IMR-90 (cell line): ENCODE measurements at regions not wholly inside any gene's neighbourhood (a gene's known extent, or its start where the extent isn't known, plus 50 kb on each side); places are given as distances from the start of the nearest gene placed in this dataset.

Source experiments
- ATAC-seq: fragments of 200-7000 bp; cut with Tn5 transposase; 2 replicates; pipeline ENCODE4 v1.9.1; 2020; ENCODE audit warnings: low read depth, mild to moderate bottlenecking, moderate library complexity
- BruUV-seq: library from RNA; stranded (reverse); fragments of 400-500 nt; replicated peaks from 2 replicates; lab custom pipeline; 2021; lab: Mats Ljungman, UMichigan
- CTCF ChIA-PET: fragments of 300-600 bp; formaldehyde crosslinking; extraction: SDS; loops from one replicate; lab custom pipeline; 2021; ENCODE audit warnings: antibody characterized with exemption; lab: Yijun Ruan, JAX
- POLR2A ChIA-PET: fragments of 300-600 bp; sonication (Branson Sonifier 250); formaldehyde crosslinking; loops from one replicate; lab custom pipeline; 2022; ENCODE audit warnings: antibody characterized with exemption; ENCODE audit not compliant: unreplicated experiment; lab: Charles Lee
- DNase-seq: peaks from one replicate; pipeline ENCODE4 v3.0.0; 2013
- H2AFZ ChIP-seq: replicated peaks from 2 replicates; pipeline ENCODE3; 2013; ENCODE audit warnings: low read length, mild to moderate bottlenecking; ENCODE audit not compliant: poor library complexity
- H2AK5ac ChIP-seq: 2 replicates; pipeline ENCODE4 v1.6.1; 2013; ENCODE audit warnings: low read depth, low read length, inconsistent platforms
- H2AK9ac ChIP-seq: replicated peaks from 2 replicates; pipeline ENCODE3; 2013; ENCODE audit warnings: mild to moderate bottlenecking, low read depth, low read length, moderate library complexity; ENCODE audit not compliant: poor library complexity
- H2BK120ac ChIP-seq: 2 replicates; pipeline ENCODE4 v1.6.1; 2013; ENCODE audit warnings: low read depth, low read length, inconsistent platforms
- H2BK15ac ChIP-seq: 3 replicates; pipeline ENCODE4 v1.6.1; 2013; ENCODE audit warnings: low read depth, low read length, inconsistent platforms
- H2BK20ac ChIP-seq: 2 replicates; pipeline ENCODE4 v1.6.1; 2013; ENCODE audit warnings: low read depth, mild to moderate bottlenecking, inconsistent platforms, low read length, moderate library complexity
- H2BK5ac ChIP-seq: 2 replicates; pipeline ENCODE4 v1.6.1; 2013; ENCODE audit warnings: mild to moderate bottlenecking, low read depth, low read length, inconsistent platforms; ENCODE audit not compliant: poor library complexity, severe bottlenecking
- H3K14ac ChIP-seq: replicated peaks from 2 replicates; pipeline ENCODE4 v1.6.1; 2013; ENCODE audit warnings: low read depth, low read length, inconsistent platforms
- H3K18ac ChIP-seq: 2 replicates; pipeline ENCODE4 v1.6.1; 2013; ENCODE audit warnings: low read depth, low read length, control low read depth
- H3K23ac ChIP-seq: 2 replicates; pipeline ENCODE4 v1.6.1; 2013; ENCODE audit warnings: low read depth, low read length, inconsistent platforms
- H3K27ac ChIP-seq: 2 replicates; pipeline ENCODE4 v1.5.1; 2013; ENCODE audit warnings: mild to moderate bottlenecking, control low read depth, low read length; ENCODE audit not compliant: insufficient read depth
- H3K27me3 ChIP-seq: 2 replicates; pipeline ENCODE4 v1.6.1; 2013; ENCODE audit warnings: low read length; ENCODE audit not compliant: control insufficient read depth, insufficient read depth
- H3K36me3 ChIP-seq: 2 replicates; pipeline ENCODE4 v1.6.1; 2013; ENCODE audit warnings: low read length, mixed read lengths; ENCODE audit not compliant: control insufficient read depth, insufficient read depth
- H3K4ac ChIP-seq: 2 replicates; pipeline ENCODE4 v1.6.1; 2013; ENCODE audit warnings: low read depth, low read length, inconsistent platforms
- H3K4me1 ChIP-seq: 2 replicates; pipeline ENCODE4 v1.6.1; 2013; ENCODE audit warnings: low read length, mixed read lengths; ENCODE audit not compliant: control insufficient read depth, insufficient read depth
- H3K4me2 ChIP-seq: 2 replicates; pipeline ENCODE4 v1.6.1; 2013; ENCODE audit warnings: low read depth, mild to moderate bottlenecking, control low read depth, low read length, moderate library complexity
- H3K4me3 ChIP-seq: 2 replicates; pipeline ENCODE4 v1.5.1; 2013; ENCODE audit warnings: low read depth, mild to moderate bottlenecking, control low read depth, low read length, moderate library complexity; ENCODE audit not compliant: insufficient read depth
- H3K56ac ChIP-seq: 2 replicates; pipeline ENCODE4 v1.6.1; 2013; ENCODE audit warnings: low read length, inconsistent platforms; ENCODE audit not compliant: insufficient read depth; ENCODE audit errors: extremely low read depth
- H3K79me1 ChIP-seq, 2 experiments: 2 replicates each; pipeline ENCODE4 v1.6.1; 2013; ENCODE audit warnings: low read length in 2 of 2, inconsistent platforms in 1 of 2, low read depth in 1 of 2
- H3K9ac ChIP-seq: 2 replicates; pipeline ENCODE4 v1.6.1; 2013; ENCODE audit warnings: low read depth, low read length, control low read depth
- H3K9me1 ChIP-seq: 2 replicates; pipeline ENCODE4 v1.6.1; 2013; ENCODE audit warnings: low read length, inconsistent platforms; ENCODE audit not compliant: insufficient read depth
- H3K9me3 ChIP-seq: 2 replicates; pipeline ENCODE4 v1.6.1; 2013; ENCODE audit warnings: low read length; ENCODE audit not compliant: control insufficient read depth, insufficient read depth
- H4K20me1 ChIP-seq: 2 replicates; pipeline ENCODE4 v1.6.1; 2013; ENCODE audit warnings: low read length, inconsistent platforms; ENCODE audit not compliant: insufficient read depth
- H4K5ac ChIP-seq: 2 replicates; pipeline ENCODE4 v1.6.1; 2013; ENCODE audit warnings: mild to moderate bottlenecking, low read depth, low read length, control low read depth
- H4K8ac ChIP-seq, 2 experiments: 2 replicates each; pipeline ENCODE4 v1.6.1; 2013; ENCODE audit warnings: low read depth in 2 of 2, low read length in 2 of 2, control low read depth in 1 of 2, inconsistent platforms in 1 of 2
- H4K91ac ChIP-seq: 2 replicates; pipeline ENCODE4 v1.6.1; 2013; ENCODE audit warnings: low read depth, low read length, inconsistent platforms; ENCODE audit not compliant: insufficient read depth
- BHLHE40 ChIP-seq: fragments of 150-350 bp; IDR thresholded peaks from 2 replicates; pipeline ENCODE4 v1.6.1; 2016; ENCODE audit warnings: mild to moderate bottlenecking, low read depth, low read length
- CHD1 ChIP-seq: IDR thresholded peaks from 2 replicates; pipeline ENCODE4 v1.6.1; 2012; ENCODE audit warnings: low read depth, low read length, improper control_type of control experiment
- CTCF ChIP-seq: conservative IDR thresholded peaks from 2 replicates; pipeline ENCODE4 v1.5.1; 2012; ENCODE audit warnings: mild to moderate bottlenecking, low read depth, low read length, improper control_type of control experiment
- FOS ChIP-seq: fragments of 150-350 bp; IDR thresholded peaks from 2 replicates; pipeline ENCODE4 v1.6.1; 2016; ENCODE audit warnings: low read depth, low read length
- MAZ ChIP-seq: IDR thresholded peaks from 2 replicates; pipeline ENCODE4 v1.6.1; 2012; ENCODE audit warnings: low read depth, mild to moderate bottlenecking, low read length, improper control_type of control experiment, moderate library complexity, borderline replicate concordance
- MXI1 ChIP-seq: IDR thresholded peaks from 2 replicates; pipeline ENCODE4 v1.6.1; 2012; ENCODE audit warnings: low read depth, mild to moderate bottlenecking, low read length, moderate library complexity, borderline replicate concordance
- POLR2A ChIP-seq: IDR thresholded peaks from 2 replicates; pipeline ENCODE4 v1.6.1; 2012; ENCODE audit warnings: mild to moderate bottlenecking, low read depth, low read length
- RCOR1 ChIP-seq: IDR thresholded peaks from 2 replicates; pipeline ENCODE4 v1.6.1; 2012; ENCODE audit warnings: mild to moderate bottlenecking, low read length, improper control_type of control experiment; ENCODE audit not compliant: insufficient replicate concordance
- SMC3 ChIP-seq: fragments of 150-350 bp; IDR thresholded peaks from 2 replicates; pipeline ENCODE4 v1.6.1; 2016; ENCODE audit warnings: low read depth, mild to moderate bottlenecking, antibody characterized with exemption, low read length, moderate library complexity
- USF2 ChIP-seq: fragments of 150-350 bp; IDR thresholded peaks from 2 replicates; pipeline ENCODE4 v1.6.1; 2017; ENCODE audit warnings: mild to moderate bottlenecking, antibody characterized with exemption, low read length, low read depth
- WGBS, 2 experiments: methylation state at CpG; one replicate each; pipeline versions ENCODE4 v1.1.5 to v1.1.7; 2013; ENCODE audit warnings: missing lambda C conversion rate in 2 of 2; ENCODE audit not compliant: insufficient read length in 1 of 2; ENCODE audit errors: extremely low coverage in 2 of 2; 5-methylcytosine and 5-hydroxymethylcytosine counted together
- dilution Hi-C: fragments of 300-500 bp; cut with HindIII; formaldehyde crosslinking; loops from one replicate; pipeline ENCODE4 v1.14.3; 2018; ENCODE audit warnings: low sequenced_read_pairs; ENCODE audit not compliant: unreplicated experiment
- in situ Hi-C: fragments of 300-500 bp; cut with MboI; formaldehyde crosslinking; loops from 3 replicates; pipeline ENCODE4 v1.14.3; 2019; ENCODE audit warnings: low sequenced_read_pairs, inconsistent platforms, mixed read lengths
- intact Hi-C: fragments of 100-400 bp; cut with micrococcal nuclease; formaldehyde crosslinking; loops from 2 replicates; pipeline ENCODE4 v1.10.0; 2022

GRCh38 chr13:53436396-53436795 lies 407.8 kb downstream of the OLFM4 start:
- H3K4me1 ChIP-seq = no peaks in the 10 kb centered on the region
- H2AK5ac ChIP-seq = no peak overlapping the region
- no peak overlapping the region for H3K23ac ChIP-seq
- TF ChIP-seq POLR2A = no peak
- TF ChIP-seq MAZ = no peak
- no peak for TF ChIP-seq USF2
- TF ChIP-seq SMC3 = no peak
- no peak for TF ChIP-seq CHD1
- TF ChIP-seq MXI1 = no peak
- no peak for TF ChIP-seq FOS
- TF ChIP-seq BHLHE40 = no peak
- TF ChIP-seq CTCF = no peak
- TF ChIP-seq RCOR1 = no peak
- H3K56ac ChIP-seq = no peak overlapping the region
- no peak overlapping the region for H2AFZ ChIP-seq
- no TSS peak for BruUV-seq
- no peak overlapping the region for H3K14ac ChIP-seq
- WGBS, 2 experiments = no CpG with 5 or more reads among the region's 3 CpGs
- H3K9me1 ChIP-seq = no peaks in the 10 kb centered on the region
- intact Hi-C loops = no loop called here
- no peak overlapping the region for H4K8ac ChIP-seq
- H4K5ac ChIP-seq = no peak overlapping the region
- H3K36me3 ChIP-seq = no peaks in the 10 kb centered on the region
- H3K27ac ChIP-seq = no peak overlapping the region
- DNase-seq = no peak
- H3K27me3 ChIP-seq = no peaks in the 10 kb centered on the region
- in situ Hi-C loops = no loop called here
- peaks cover 5% of the 10 kb centered on the region; the same call in 1 of the 2 replicates for H3K9me3 ChIP-seq
- no peak for ATAC-seq
- H4K20me1 ChIP-seq = no peaks in the 10 kb centered on the region
- H2BK120ac ChIP-seq = no peak overlapping the region
- H2BK20ac ChIP-seq = no peak overlapping the region
- H4K91ac ChIP-seq = no peak overlapping the region
- ChIA-PET POLR2A (no interaction called here), CTCF (no interaction called here)
- H3K18ac ChIP-seq = no peak overlapping the region
- no peak overlapping the region for H3K4ac ChIP-seq
- no peak overlapping the region for H3K9ac ChIP-seq
- no peak overlapping the region for H3K4me3 ChIP-seq
- no peak overlapping the region for H2AK9ac ChIP-seq
- H2BK5ac ChIP-seq = no peak overlapping the region
- no peak overlapping the region for H2BK15ac ChIP-seq
- no peak overlapping the region for H3K4me2 ChIP-seq
- H3K79me1 ChIP-seq = no peaks in the 10 kb centered on the region
- dilution Hi-C loops = no loop called here
